ENCODE measurements at regions not wholly inside any gene's neighbourhood (a gene's known extent, or its start where the extent isn't known, plus 50 kb on each side); places are given as distances from the start of the nearest gene placed in this dataset.

DNA sequence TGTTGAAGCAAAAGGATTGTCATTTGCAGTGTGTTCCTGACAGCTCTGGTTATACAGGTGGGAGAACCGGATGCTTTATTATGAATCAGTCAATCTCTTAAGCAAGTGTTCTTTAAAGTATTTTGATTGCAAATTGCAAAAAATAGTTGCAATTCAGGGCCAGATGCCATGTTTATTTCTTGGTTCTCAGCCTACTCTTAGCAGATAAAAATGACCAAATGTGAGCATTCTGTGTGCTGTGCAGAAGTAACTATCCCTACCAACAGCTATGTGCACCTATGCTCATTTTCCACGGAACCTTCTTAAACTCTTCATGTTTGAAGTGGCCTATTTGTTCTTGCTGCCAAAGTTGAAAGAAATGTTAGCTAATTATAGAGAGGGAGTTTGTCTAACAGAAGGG is 262.3 kb upstream of the RASGRP1 start:
- TF ChIP-seq, protein P1, sequence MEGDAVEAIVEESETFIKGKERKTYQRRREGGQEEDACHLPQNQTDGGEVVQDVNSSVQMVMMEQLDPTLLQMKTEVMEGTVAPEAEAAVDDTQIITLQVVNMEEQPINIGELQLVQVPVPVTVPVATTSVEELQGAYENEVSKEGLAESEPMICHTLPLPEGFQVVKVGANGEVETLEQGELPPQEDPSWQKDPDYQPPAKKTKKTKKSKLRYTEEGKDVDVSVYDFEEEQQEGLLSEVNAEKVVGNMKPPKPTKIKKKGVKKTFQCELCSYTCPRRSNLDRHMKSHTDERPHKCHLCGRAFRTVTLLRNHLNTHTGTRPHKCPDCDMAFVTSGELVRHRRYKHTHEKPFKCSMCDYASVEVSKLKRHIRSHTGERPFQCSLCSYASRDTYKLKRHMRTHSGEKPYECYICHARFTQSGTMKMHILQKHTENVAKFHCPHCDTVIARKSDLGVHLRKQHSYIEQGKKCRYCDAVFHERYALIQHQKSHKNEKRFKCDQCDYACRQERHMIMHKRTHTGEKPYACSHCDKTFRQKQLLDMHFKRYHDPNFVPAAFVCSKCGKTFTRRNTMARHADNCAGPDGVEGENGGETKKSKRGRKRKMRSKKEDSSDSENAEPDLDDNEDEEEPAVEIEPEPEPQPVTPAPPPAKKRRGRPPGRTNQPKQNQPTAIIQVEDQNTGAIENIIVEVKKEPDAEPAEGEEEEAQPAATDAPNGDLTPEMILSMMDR (IDR thresholded peaks at IDR 0.05), result no peak
- H3K9me3 ChIP-seq, result no peaks in the 10 kb centered on the region
- H3K4me1 ChIP-seq, result no peaks in the 10 kb centered on the region
- 78 to 86% (median 81%) methylated on average over 2 of the region's 2 CpGs for WGBS, 3 donors
- H3K36me3 ChIP-seq (ENCODE audit: insufficient read depth in 1 of 2, low read depth in 1 of 2), result no peaks in the 10 kb centered on the region
- ATAC-seq, result no peak
- no peak overlapping the region for H3K4me3 ChIP-seq
- DNase-seq, result no peak
- intact Hi-C loops (cut with DNase I), result no loop called here
- H3K27ac ChIP-seq, result no peak overlapping the region
- no peaks in the 10 kb centered on the region for H3K27me3 ChIP-seq (ENCODE audit: insufficient read depth in 3 of 3, low read length in 2 of 3)

DNA sequence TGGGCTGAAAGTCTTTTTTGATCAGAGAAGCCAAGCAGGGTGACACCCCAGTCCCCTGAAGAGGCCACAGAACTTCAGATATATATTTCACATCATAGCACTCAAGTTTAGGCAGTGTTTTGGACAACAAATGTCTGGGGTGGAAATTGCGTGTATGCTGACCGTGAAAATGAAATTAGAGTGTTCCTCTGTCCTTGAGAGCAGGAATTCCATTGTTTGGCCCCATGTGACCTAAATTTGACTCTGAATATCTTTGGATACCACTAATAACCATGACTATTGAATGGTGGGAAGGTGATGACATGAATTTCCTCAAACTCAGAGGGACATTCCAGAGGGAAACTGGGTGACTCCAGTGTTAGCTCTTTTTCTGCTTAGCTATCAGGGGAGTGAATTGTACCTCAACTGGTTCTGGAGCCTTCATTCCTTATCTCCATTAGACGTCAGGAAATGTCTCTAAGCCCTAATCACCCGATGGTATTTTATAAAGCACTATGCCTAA is 263.5 kb upstream of the RASGRP1 start:
- ATAC-seq (no peak), DNase-seq (no peak)
- Histone ChIP-seq H3K27me3 (ENCODE audit: insufficient read depth in 3 of 3, low read length in 2 of 3) (no peaks in the 10 kb centered on the region), H3K36me3 (ENCODE audit: insufficient read depth in 1 of 2, low read depth in 1 of 2) (no peaks in the 10 kb centered on the region), H3K27ac (no peak overlapping the region), H3K9me3 (peaks cover 3% of the 10 kb centered on the region), H3K4me3 (no peak overlapping the region), H3K4me1 (no peaks in the 10 kb centered on the region)
- 22 to 30% (median 24%) methylated on average over 4 of the region's 4 CpGs for WGBS, 3 donors
- intact Hi-C loops (cut with DNase I), result no loop called here
- TF ChIP-seq, protein P1 (IDR thresholded peaks at IDR 0.05), result no peak

DNA sequence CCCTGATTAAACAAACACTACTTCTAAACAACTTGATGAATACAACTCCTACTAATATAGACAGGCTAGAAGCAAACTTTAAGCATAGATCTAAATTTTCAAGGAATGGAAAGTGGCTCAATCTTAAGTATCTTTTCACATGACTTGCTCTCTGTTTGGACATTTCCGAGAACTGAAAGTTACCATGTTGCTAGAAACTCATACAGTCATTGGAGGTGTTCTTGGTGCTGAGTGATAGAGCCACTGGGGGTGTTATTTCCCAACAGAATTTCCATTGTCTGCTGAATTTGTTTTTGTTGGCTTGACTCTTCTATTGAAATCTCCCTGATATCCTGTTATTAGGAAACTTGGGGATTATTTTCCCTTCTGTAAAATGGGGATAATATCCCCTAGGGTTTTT is 264.5 kb upstream of the RASGRP1 start:
- Histone ChIP-seq H3K4me3 (no peak overlapping the region), H3K9me3 (peaks cover 5% of the 10 kb centered on the region), H3K4me1 (no peaks in the 10 kb centered on the region), H3K27ac (no peak overlapping the region), H3K36me3 (ENCODE audit: insufficient read depth in 1 of 2, low read depth in 1 of 2) (no peaks in the 10 kb centered on the region), H3K27me3 (ENCODE audit: insufficient read depth in 3 of 3, low read length in 2 of 3) (no peaks in the 10 kb centered on the region)
- intact Hi-C loops (cut with DNase I), result no loop called here
- no peak for ATAC-seq
- TF ChIP-seq, protein P1 (IDR thresholded peaks at IDR 0.05), result no peak
- no peak for DNase-seq
- 88 to 95% (median 90%) methylated on average over 1 of the region's 1 CpG for WGBS, 3 donors

DNA sequence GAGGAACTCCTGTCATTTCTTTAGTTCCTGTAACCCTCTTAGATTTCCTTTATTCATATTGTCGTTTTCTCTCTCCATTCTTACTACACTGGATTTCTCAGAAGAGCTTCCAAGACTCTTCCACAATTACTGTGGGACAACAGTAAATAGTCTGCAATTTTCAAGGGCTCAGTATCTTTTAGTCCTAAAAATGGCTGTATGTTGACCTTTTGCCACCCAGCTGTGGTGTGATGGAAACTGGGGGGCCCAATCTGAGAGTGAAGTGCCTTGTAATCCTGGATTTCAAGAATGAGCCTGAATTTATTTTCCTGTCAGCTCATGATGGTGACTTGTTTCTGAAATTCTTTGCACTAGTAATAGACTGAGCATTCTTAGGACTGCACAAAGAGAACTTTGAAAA is 277.6 kb upstream of the RASGRP1 start:
- Histone ChIP-seq H3K4me1 (no peaks in the 10 kb centered on the region), H3K36me3 (ENCODE audit: insufficient read depth in 1 of 2, low read depth in 1 of 2) (no peaks in the 10 kb centered on the region), H3K9me3 (no peaks in the 10 kb centered on the region), H3K27ac (no peak overlapping the region), H3K4me3 (no peak overlapping the region), H3K27me3 (ENCODE audit: insufficient read depth in 3 of 3, low read length in 2 of 3) (no peaks in the 10 kb centered on the region)
- intact Hi-C loops (cut with DNase I), result loop anchor here in 1 of 2 donors (10.0 kb wide), 1 partner anchor 1577 kb away; no protein-coding TSS in a partner anchor
- DNase-seq (no peak), ATAC-seq (no peak)
- TF ChIP-seq, protein P1 (IDR thresholded peaks at IDR 0.05), result no peak
- 57 to 80% (median 63%) methylated on average over 1 of the region's 1 CpG for WGBS, 3 donors

DNA sequence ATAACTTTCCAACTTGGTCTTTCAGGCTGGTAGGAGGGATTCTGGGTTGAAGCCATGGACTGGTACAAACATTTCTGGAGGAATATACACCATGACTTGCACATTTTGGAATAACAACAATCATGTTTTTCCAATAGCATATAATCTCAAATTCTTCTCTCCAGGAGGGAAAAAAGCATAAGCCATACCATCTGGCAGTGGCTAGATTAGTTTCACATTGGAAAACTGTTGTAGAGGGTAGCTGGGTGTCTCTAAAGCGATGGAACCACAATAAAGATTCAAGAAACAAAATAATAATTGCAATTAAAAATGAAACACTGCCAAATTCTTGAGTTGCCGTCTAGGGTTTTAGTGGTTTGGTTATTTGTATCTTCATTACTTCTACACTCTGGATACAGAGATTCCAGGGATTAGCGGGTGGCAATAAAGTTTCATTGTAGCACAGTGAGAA is 278.5 kb upstream of the RASGRP1 start:
- 62 to 69% (median 64%) methylated on average over 3 of the region's 3 CpGs for WGBS, 3 donors
- H3K27ac ChIP-seq, result no peak overlapping the region
- TF ChIP-seq, protein P1 (IDR thresholded peaks at IDR 0.05), result no peak
- H3K4me3 ChIP-seq, result no peak overlapping the region
- no peaks in the 10 kb centered on the region for H3K9me3 ChIP-seq
- no peaks in the 10 kb centered on the region for H3K4me1 ChIP-seq
- ATAC-seq (no peak), DNase-seq (no peak)
- no peaks in the 10 kb centered on the region for H3K36me3 ChIP-seq (ENCODE audit: insufficient read depth in 1 of 2, low read depth in 1 of 2)
- intact Hi-C loops (cut with DNase I), result loop anchor here in 1 of 2 donors (10.0 kb wide), 1 partner anchor 1578 kb away; no protein-coding TSS in a partner anchor
- no peaks in the 10 kb centered on the region for H3K27me3 ChIP-seq (ENCODE audit: insufficient read depth in 3 of 3, low read length in 2 of 3)
